ENCODE measurements at regions not wholly inside any gene's neighbourhood (a gene's known extent, or its start where the extent isn't known, plus 50 kb on each side); places are given as distances from the start of the nearest gene placed in this dataset.

DNA sequence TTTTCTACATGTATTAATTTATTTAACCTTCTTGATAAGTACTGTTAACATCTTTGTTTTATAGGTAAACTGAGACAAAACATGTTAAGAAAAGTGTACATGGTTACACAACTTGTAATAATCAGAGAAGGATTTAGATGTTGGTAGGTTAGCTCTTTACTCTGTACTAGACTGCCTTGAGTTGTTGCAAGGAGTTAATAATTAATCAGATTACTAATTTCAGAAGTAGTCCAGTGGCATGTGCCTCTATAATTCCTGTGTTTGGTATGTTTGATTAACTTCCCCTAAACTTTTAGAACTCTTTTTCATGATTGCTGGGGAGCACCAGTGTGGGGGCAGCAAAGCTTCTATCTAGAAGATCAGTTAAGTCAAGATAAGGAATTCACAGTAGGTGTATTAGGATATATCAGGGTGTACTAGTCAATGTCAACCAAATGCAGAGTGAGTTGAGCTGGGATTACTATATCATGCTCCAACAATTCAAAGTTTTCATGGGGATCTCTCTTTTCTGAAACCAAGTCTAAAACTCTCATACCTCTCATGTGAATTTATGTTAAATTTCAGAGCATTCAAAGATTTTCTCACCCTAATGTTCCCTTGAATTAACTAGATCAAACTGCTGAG lies 129.7 kb upstream of the AHI1 start:
- TF ChIP-seq NR2F6 (IDR thresholded peaks at IDR 0.05) (no peak), NR2F6 (CRISPR knock-in tag; IDR thresholded peaks at IDR 0.05) (no peak), NR2F1 (CRISPR knock-in tag; IDR thresholded peaks at IDR 0.05) (no peak), YY1 (IDR thresholded peaks at IDR 0.05; ENCODE audit: insufficient read depth, insufficient replicate concordance, low read depth, low read length) (no peak), SP1 (IDR thresholded peaks at IDR 0.05) (no peak), SP1 (CRISPR knock-in tag; IDR thresholded peaks at IDR 0.05) (no peak), KDM1A (CRISPR knock-in tag; IDR thresholded peaks at IDR 0.05) (no peak), RELA (CRISPR knock-in tag; IDR thresholded peaks at IDR 0.05) (no peak), TCF7L2 (IDR thresholded peaks at IDR 0.05; ENCODE audit: low read depth, low read length) (no peak), JUND (CRISPR knock-in tag; IDR thresholded peaks at IDR 0.05) (no peak), ZNF121 (CRISPR knock-in tag; IDR thresholded peaks at IDR 0.05) (no peak)
- TF ChIP-seq, protein P1, sequence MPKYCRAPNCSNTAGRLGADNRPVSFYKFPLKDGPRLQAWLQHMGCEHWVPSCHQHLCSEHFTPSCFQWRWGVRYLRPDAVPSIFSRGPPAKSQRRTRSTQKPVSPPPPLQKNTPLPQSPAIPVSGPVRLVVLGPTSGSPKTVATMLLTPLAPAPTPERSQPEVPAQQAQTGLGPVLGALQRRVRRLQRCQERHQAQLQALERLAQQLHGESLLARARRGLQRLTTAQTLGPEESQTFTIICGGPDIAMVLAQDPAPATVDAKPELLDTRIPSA (CRISPR knock-in tag; IDR thresholded peaks at IDR 0.05; ENCODE audit: borderline replicate concordance), result no peak
- TF ChIP-seq, protein P2, sequence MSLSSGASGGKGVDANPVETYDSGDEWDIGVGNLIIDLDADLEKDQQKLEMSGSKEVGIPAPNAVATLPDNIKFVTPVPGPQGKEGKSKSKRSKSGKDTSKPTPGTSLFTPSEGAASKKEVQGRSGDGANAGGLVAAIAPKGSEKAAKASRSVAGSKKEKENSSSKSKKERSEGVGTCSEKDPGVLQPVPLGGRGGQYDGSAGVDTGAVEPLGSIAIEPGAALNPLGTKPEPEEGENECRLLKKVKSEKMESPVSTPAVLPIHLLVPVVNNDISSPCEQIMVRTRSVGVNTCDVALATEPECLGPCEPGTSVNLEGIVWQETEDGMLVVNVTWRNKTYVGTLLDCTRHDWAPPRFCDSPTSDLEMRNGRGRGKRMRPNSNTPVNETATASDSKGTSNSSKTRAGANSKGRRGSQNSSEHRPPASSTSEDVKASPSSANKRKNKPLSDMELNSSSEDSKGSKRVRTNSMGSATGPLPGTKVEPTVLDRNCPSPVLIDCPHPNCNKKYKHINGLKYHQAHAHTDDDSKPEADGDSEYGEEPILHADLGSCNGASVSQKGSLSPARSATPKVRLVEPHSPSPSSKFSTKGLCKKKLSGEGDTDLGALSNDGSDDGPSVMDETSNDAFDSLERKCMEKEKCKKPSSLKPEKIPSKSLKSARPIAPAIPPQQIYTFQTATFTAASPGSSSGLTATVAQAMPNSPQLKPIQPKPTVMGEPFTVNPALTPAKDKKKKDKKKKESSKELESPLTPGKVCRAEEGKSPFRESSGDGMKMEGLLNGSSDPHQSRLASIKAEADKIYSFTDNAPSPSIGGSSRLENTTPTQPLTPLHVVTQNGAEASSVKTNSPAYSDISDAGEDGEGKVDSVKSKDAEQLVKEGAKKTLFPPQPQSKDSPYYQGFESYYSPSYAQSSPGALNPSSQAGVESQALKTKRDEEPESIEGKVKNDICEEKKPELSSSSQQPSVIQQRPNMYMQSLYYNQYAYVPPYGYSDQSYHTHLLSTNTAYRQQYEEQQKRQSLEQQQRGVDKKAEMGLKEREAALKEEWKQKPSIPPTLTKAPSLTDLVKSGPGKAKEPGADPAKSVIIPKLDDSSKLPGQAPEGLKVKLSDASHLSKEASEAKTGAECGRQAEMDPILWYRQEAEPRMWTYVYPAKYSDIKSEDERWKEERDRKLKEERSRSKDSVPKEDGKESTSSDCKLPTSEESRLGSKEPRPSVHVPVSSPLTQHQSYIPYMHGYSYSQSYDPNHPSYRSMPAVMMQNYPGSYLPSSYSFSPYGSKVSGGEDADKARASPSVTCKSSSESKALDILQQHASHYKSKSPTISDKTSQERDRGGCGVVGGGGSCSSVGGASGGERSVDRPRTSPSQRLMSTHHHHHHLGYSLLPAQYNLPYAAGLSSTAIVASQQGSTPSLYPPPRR (CRISPR knock-in tag; IDR thresholded peaks at IDR 0.05; ENCODE audit: borderline replicate concordance), result no peak
- TF ChIP-seq, protein P3, sequence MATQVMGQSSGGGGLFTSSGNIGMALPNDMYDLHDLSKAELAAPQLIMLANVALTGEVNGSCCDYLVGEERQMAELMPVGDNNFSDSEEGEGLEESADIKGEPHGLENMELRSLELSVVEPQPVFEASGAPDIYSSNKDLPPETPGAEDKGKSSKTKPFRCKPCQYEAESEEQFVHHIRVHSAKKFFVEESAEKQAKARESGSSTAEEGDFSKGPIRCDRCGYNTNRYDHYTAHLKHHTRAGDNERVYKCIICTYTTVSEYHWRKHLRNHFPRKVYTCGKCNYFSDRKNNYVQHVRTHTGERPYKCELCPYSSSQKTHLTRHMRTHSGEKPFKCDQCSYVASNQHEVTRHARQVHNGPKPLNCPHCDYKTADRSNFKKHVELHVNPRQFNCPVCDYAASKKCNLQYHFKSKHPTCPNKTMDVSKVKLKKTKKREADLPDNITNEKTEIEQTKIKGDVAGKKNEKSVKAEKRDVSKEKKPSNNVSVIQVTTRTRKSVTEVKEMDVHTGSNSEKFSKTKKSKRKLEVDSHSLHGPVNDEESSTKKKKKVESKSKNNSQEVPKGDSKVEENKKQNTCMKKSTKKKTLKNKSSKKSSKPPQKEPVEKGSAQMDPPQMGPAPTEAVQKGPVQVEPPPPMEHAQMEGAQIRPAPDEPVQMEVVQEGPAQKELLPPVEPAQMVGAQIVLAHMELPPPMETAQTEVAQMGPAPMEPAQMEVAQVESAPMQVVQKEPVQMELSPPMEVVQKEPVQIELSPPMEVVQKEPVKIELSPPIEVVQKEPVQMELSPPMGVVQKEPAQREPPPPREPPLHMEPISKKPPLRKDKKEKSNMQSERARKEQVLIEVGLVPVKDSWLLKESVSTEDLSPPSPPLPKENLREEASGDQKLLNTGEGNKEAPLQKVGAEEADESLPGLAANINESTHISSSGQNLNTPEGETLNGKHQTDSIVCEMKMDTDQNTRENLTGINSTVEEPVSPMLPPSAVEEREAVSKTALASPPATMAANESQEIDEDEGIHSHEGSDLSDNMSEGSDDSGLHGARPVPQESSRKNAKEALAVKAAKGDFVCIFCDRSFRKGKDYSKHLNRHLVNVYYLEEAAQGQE (IDR thresholded peaks at IDR 0.05; ENCODE audit: borderline replicate concordance in 1 of 2, low read depth in 1 of 2, low read length in 2 of 2), result no peak
- TF ChIP-seq, protein P4, sequence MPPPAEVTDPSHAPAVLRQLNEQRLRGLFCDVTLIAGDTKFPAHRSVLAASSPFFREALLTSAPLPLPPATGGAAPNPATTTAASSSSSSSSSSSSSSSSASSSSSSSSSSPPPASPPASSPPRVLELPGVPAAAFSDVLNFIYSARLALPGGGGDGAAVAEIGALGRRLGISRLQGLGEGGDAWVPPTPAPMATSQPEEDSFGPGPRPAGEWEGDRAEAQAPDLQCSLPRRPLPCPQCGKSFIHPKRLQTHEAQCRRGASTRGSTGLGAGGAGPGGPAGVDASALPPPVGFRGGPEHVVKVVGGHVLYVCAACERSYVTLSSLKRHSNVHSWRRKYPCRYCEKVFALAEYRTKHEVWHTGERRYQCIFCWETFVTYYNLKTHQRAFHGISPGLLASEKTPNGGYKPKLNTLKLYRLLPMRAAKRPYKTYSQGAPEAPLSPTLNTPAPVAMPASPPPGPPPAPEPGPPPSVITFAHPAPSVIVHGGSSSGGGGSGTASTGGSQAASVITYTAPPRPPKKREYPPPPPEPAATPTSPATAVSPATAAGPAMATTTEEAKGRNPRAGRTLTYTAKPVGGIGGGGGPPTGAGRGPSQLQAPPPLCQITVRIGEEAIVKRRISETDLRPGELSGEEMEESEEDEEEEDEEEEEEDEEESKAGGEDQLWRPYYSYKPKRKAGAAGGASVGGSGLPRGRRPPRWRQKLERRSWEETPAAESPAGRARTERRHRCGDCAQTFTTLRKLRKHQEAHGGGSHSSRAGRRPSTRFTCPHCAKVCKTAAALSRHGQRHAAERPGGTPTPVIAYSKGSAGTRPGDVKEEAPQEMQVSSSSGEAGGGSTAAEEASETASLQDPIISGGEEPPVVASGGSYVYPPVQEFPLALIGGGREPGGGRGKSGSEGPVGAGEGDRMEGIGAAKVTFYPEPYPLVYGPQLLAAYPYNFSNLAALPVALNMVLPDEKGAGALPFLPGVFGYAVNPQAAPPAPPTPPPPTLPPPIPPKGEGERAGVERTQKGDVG (CRISPR knock-in tag; IDR thresholded peaks at IDR 0.05; ENCODE audit: borderline replicate concordance), result no peak

All from HepG2 (cell line).